Mesodermal cell (in vitro differentiated cells): ENCODE measurements at regions not wholly inside any gene's neighbourhood (a gene's known extent, or its start where the extent isn't known, plus 50 kb on each side); places are given as distances from the start of the nearest gene placed in this dataset.

Source experiments
- H3K27ac ChIP-seq: 2 replicates; pipeline ENCODE4 v1.7.0; 2013; ENCODE audit warnings: mild to moderate bottlenecking, low read depth, low read length, moderate library complexity; ENCODE audit not compliant: severe bottlenecking
- H3K36me3 ChIP-seq: 2 replicates; pipeline ENCODE4 v1.7.1; 2013; ENCODE audit warnings: mild to moderate bottlenecking, low read length, moderate library complexity; ENCODE audit not compliant: control insufficient read depth, insufficient read depth
- H3K4me1 ChIP-seq: one replicate; pipeline ENCODE4 v1.7.1; 2013; ENCODE audit warnings: mild to moderate bottlenecking, low read length; ENCODE audit not compliant: insufficient read depth, control insufficient read depth, poor library complexity, severe bottlenecking
- H3K4me3 ChIP-seq: 2 replicates; pipeline ENCODE4 v1.7.0; 2013; ENCODE audit warnings: low read length, control low read depth, mild to moderate bottlenecking; ENCODE audit not compliant: insufficient read depth, poor library complexity, severe bottlenecking; ENCODE audit errors: extremely low read depth
- H3K9me3 ChIP-seq: 2 replicates; pipeline ENCODE4 v1.7.1; 2013; ENCODE audit warnings: mild to moderate bottlenecking, low read length, moderate library complexity; ENCODE audit not compliant: control insufficient read depth
- WGBS, 2 experiments: methylation state at CpG; one replicate each; pipeline ENCODE4 v1.1.5; 2013; ENCODE audit warnings: missing lambda C conversion rate in 2 of 2; ENCODE audit not compliant: insufficient coverage in 2 of 2; 5-methylcytosine and 5-hydroxymethylcytosine counted together

DNA sequence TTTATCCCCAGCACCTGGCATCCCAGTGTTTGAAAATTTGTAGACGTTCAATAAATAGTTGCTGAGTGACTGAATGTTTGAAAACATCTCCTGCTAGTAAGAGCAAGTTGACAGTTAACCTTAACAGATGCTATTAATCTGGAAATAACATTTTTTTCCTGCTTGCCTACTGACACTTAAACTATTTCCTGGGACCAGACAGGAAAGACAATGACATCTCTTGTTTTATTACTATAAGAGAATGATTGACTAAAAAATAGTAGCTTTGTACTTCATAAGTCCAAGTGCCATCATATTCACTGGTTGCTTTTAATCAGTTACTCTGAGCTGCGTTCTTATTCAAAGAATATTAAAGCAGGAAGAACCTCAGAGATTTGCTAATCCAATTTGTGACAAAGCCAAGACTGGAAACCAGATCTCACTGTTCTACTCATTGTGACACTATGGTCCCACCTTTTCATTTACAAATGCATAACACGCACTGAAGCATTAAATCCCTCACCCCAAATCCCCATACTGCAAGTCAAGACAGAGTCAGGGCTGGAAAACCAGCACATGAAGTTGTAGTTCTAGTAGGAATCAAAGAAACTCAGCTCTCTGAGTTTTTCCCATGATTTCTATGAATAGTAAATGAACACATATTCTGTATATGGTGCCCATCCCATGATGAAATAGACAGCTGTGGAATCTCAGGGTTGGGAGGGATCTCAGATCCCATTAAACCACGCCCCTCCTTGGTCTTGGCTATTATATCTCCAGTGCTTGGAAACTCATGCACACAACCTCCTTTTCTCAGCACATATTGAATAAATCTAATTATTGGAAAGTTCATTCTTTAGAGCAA, 212.7 kb upstream of the P2RY1 start:
- 94 to 100% methylated on average over 1 to 2 of the region's 4 CpGs for WGBS, 2 experiments
- no peak overlapping the region for H3K4me3 ChIP-seq
- no peaks in the 10 kb centered on the region for H3K36me3 ChIP-seq
- H3K27ac ChIP-seq = no peak overlapping the region
- no peaks in the 10 kb centered on the region for H3K9me3 ChIP-seq
- H3K4me1 ChIP-seq = peaks cover 4% of the 10 kb centered on the region

DNA sequence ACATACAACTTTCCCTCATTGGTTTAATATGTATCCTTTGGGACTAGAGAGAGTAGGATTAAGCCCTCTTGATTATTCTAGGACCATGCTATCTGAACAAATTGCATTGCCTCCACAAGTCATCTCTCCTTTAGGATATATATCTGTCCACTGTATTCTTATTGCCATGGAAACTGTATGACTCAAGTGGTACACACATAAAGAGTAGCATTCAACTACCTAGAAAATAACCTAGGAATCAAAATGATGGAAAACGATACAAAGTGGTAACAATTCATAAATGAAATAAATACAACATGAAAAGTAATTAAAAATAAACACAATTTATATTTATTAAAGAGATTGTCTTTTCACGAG, 212.1 kb upstream of the P2RY1 start:
- no peaks in the 10 kb centered on the region for H3K36me3 ChIP-seq
- WGBS, 2 experiments = 67% methylated on average over 1 of the region's 2 CpGs; no CpG with 5 or more reads in 1 of the 2 experiments
- no peaks in the 10 kb centered on the region for H3K9me3 ChIP-seq
- H3K4me3 ChIP-seq = no peak overlapping the region
- peaks cover 4% of the 10 kb centered on the region for H3K4me1 ChIP-seq
- H3K27ac ChIP-seq = no peak overlapping the region

DNA sequence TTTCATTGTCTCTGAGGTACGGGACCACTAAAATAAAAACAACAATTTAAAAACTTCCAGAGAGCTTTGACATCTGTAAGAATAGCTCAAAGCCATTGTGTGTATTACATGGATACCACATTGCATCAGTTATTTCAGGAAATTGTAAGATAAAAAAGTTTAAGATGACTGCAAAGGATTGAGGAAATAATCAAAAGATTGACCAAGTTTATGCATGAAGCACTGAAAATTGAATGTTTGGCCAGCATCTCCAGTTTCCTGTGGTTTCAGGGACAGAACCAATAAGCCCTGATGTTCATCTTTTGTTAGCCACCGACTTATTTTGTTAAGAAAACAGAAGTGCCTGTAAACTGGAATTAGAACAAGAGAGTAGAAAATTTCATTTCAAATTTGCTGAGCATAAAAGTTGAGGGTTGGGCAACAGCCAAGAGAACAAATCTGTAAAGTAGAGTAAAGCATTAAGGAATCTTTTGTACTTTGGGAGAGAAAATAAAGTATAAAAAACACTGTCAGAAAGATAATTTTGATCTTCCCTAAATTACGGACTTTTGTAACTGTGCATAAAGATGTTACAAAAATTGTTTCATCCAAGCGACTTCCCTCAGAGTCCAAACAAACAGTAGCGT, 211.5 kb upstream of the P2RY1 start:
- WGBS, 2 experiments = 96 to 100% methylated on average over 1 to 2 of the region's 5 CpGs
- Histone ChIP-seq H3K27ac (no peak overlapping the region), H3K9me3 (no peaks in the 10 kb centered on the region), H3K4me3 (no peak overlapping the region), H3K36me3 (no peaks in the 10 kb centered on the region), H3K4me1 (peaks cover 4% of the 10 kb centered on the region)

DNA sequence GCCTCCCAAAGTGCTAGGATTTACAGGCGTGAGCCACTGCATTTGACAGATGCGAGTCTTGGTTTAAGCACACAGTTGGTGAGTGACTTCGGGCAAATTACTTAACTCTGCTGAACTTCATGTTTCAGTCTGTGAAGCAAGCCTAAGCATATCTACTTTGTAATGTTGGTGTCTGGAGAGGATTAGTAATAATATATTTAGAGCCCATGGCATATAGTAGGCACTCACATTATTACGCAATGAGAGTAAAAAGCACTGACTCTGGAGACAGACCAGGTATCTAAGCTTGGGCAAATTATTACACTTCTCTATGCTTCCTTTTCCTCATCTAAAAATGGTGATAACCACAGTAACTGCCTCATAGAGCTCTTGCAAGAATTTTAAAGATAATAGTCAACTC, 208.7 kb upstream of the P2RY1 start:
- Histone ChIP-seq H3K36me3 (no peaks in the 10 kb centered on the region), H3K4me3 (no peak overlapping the region), H3K4me1 (peaks cover 4% of the 10 kb centered on the region), H3K27ac (no peak overlapping the region), H3K9me3 (no peaks in the 10 kb centered on the region)
- WGBS, 2 experiments = 96% methylated on average over 3 to 4 of the region's 4 CpGs

DNA sequence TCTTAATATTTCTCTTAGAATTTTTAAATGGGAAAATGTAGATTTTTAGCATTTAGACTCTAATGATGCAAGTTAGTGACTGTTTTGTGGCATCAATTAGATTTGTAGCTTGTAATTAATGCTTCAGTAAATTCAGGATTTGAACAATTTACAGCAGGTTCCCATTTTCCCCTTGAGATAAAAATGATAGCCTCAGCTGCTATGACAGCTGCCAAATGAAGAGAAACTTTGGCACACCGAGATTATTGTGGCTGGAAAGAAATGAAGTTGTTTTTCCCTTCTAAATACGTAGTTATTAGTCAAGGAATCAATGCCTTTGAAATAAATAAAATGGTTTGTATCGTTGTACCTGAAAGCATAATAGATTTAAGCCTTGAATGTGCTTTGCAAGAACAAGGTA, 206.4 kb upstream of the P2RY1 start:
- H3K4me3 ChIP-seq = no peak overlapping the region
- H3K27ac ChIP-seq = no peak overlapping the region
- WGBS, 2 experiments = 90 to 93% methylated on average over 2 of the region's 3 CpGs
- H3K9me3 ChIP-seq = no peaks in the 10 kb centered on the region
- H3K36me3 ChIP-seq = no peaks in the 10 kb centered on the region
- no peaks in the 10 kb centered on the region for H3K4me1 ChIP-seq

DNA sequence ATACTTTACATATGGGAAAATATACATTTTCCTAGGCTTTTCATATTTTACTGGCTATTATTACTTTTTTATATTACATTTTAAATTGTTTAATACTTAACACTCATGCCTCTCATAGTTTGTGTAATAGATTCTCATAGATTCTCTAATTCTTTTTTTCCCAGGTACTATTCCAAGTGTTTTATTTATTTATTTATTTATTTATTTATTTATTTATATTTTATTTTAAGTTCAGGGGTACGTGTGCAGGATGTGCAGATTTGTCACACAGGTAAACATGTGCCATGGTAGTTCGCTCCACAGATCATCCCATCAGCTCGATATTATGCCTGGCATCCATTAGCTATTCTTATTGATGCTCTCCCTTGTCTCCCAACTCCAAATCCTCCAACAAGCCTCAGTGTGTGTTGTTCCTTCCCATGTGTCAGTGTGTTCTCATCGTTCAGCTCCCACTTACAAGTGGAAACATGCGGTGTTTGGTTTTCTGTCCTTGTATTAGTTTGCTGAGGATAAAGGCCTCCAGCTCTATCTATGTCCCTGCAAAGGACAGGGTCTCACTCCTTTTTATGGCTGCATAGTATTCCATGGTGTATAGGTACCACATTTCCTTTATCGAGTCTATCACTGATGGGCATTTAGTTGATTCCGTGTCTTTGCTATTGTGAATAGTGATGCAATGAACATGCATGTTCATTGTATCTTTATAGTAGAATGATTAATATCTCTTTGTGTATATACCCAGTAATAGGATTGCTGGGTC, 205.4 kb upstream of the P2RY1 start:
- WGBS, 2 experiments = 92 to 98% methylated on average over 5 to 6 of the region's 7 CpGs
- Histone ChIP-seq H3K4me3 (no peak overlapping the region), H3K4me1 (no peaks in the 10 kb centered on the region), H3K36me3 (no peaks in the 10 kb centered on the region), H3K27ac (no peak overlapping the region), H3K9me3 (no peaks in the 10 kb centered on the region)

DNA sequence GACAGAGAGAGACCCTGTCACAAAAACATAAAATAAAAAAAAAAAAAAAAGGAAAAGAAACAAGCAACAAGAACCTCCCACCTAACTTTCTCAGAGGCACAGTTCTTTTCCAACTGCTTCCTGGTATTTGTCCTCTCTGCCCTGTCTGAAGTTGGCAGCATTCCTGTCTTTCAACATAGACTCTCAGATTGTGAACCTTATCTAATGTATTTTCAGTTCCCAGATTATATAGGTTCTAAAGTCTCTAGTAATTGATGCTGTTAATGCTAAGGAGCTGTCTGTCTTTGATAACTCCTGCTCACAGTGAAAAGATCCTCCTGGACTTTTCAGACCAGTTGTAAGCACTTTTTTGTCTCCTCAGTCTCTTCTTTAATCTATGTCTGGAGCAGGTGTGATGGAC, 199.5 kb upstream of the P2RY1 start:
- H3K36me3 ChIP-seq = no peaks in the 10 kb centered on the region
- no peaks in the 10 kb centered on the region for H3K4me1 ChIP-seq
- H3K27ac ChIP-seq = no peak overlapping the region
- no peaks in the 10 kb centered on the region for H3K9me3 ChIP-seq
- H3K4me3 ChIP-seq = no peak overlapping the region

DNA sequence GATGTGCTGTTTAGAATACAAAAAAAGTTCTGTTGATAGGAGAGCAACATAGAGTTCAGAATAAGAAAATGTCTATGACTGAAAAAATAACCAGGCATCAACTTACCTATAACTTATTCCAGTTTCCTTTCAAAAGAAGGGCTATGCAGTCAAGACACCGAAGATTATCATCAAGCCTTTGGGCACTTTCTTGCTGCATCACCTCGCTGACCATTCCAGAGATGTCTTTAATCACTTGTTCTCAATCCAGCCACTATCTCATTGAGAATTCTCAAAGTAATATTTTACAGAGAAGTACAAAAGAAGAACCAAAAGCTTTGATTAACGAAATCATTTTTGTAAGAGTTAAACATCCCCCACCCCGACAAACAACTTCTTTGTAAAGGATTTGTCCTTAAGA, 198.3 kb upstream of the P2RY1 start:
- WGBS, 2 experiments = 90 to 100% methylated on average over 1 to 2 of the region's 4 CpGs
- no peaks in the 10 kb centered on the region for H3K4me1 ChIP-seq
- H3K4me3 ChIP-seq = no peak overlapping the region
- no peak overlapping the region for H3K27ac ChIP-seq
- no peaks in the 10 kb centered on the region for H3K36me3 ChIP-seq
- H3K9me3 ChIP-seq = no peaks in the 10 kb centered on the region

DNA sequence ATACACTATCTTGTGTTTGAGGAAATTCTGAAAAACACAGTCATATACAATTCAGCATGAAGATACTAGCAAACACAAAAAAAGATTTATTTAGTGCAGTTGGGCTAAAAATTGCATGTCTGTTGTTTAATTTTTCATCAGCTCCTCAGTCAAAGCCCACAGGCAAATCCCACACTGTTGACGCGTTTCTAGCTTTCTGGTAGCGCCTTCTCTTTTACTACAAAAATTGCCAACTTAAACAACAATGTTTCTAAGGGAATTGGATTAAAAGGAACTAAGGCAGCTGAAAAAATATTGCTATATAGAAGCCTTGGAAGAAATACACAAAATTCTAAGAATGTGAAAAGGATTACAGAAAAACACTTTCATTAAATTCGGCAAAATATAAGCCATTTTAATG, 196.7 kb upstream of the P2RY1 start:
- no peak overlapping the region for H3K4me3 ChIP-seq
- no peaks in the 10 kb centered on the region for H3K4me1 ChIP-seq
- H3K27ac ChIP-seq = no peak overlapping the region
- no peaks in the 10 kb centered on the region for H3K9me3 ChIP-seq
- H3K36me3 ChIP-seq = no peaks in the 10 kb centered on the region
- 100% methylated on average over 1 of the region's 4 CpGs; no CpG with 5 or more reads in 1 of the 2 experiments for WGBS, 2 experiments

DNA sequence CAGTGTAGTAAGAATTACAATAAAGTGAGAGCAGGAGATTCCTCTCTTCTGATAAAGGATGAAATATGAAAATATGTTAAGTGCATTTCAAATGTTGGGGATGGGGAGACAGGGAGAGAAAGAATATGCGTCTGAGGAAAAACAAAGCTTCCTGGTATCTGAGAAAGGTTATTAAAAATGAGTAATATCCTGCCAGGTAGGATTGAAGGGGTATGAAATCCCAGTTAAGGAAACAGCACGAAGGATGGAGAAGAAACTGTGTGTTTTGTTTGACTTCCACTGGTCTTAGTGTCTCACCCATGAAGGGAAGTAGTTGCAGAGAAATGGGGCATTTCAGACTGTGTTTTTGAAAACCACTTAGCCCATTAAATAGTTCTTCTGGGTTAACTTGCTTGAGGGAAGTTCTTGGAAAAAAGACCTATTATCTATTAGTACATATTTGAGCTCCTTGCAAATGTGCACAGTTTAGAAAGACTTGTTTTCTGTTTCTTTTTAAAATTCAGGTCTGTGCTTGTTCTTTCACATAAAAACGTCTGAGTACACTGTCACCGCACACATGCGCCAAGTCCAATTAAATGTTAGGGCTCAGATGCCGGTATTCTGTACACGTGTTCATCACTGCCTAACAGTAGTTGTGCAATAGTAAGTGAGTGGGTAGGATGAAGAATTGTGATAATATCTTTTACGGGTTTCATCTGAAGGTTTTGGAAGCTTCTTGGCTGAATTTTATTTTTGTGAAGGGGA, 196.1 kb upstream of the P2RY1 start:
- H3K4me3 ChIP-seq = no peak overlapping the region
- H3K36me3 ChIP-seq = no peaks in the 10 kb centered on the region
- H3K9me3 ChIP-seq = no peaks in the 10 kb centered on the region
- H3K27ac ChIP-seq = no peak overlapping the region
- H3K4me1 ChIP-seq = no peaks in the 10 kb centered on the region
- 96 to 98% methylated on average over 7 to 8 of the region's 8 CpGs for WGBS, 2 experiments
